HG03575 (cell line): ENCODE measurements at regions not wholly inside any gene's neighbourhood (a gene's known extent, or its start where the extent isn't known, plus 50 kb on each side); places are given as distances from the start of the nearest gene placed in this dataset.

Experiments
- ATAC-seq: cut with Tn5 transposase; IDR thresholded peaks from one replicate; pipeline ENCODE4 v1.9.1; 2021; ENCODE audit not compliant: unreplicated experiment, insufficient number of reproducible peaks, low FRiP score; ENCODE audit errors: extremely low read depth

DNA sequence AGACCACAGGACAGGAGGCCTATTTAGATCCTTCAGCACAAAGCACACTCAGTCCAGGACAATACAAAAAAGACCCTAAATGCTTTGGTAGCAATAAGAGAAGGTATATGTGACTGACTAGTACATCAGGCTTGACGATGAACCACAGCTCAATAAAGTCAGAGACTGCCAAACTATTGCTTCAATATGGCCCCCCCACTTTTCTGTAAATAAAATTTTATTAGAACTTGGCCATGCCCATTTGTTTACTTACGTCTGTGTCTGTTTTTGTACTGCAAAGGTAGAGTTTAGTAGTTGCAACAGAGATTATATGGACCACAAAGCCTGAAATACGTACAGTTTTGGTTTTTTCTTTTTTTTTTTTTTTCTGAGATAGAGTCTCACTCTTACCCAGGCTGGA, 136.7 kb downstream of the IRS2 start:
- no peak for ATAC-seq

DNA sequence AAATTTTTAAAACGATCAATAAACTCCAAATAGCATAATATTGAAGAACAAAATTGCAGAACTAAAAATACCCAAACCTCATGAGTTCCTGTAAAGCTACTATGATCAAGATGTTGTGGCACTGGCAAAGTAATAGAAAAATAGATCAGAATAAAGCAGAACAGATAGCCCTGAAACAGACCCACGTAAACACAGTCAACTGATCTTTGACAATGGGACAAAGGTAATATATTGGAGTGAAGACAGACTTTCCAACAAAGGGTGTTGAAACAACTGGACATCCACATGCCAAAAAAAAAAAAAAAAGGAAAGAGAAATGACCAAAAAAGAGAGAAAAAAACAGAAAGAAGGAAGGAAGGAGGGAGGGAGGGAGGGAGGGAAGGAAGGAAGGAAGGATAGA, 138.7 kb downstream of the IRS2 start:
- ATAC-seq, result no peak

DNA sequence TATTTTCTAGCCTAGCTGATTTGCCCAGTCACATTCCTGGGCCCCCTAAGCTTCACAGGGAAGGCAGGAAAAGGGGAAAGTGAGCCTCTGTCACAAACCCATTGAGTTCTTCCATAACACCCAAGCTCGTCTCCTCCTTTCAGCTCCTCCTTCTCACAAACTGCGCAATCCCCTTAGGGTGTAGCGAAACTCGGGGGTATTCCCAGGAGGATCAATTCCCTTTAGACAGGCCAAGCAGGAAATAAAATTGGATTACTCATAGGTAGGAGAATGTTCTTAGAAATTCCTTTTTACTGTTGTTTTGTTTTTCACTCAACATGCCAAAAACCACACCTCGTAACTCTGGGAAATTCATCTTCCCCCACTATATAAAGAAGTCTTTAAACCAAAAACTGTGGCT, 139.3 kb downstream of the IRS2 start:
- no peak for ATAC-seq

DNA sequence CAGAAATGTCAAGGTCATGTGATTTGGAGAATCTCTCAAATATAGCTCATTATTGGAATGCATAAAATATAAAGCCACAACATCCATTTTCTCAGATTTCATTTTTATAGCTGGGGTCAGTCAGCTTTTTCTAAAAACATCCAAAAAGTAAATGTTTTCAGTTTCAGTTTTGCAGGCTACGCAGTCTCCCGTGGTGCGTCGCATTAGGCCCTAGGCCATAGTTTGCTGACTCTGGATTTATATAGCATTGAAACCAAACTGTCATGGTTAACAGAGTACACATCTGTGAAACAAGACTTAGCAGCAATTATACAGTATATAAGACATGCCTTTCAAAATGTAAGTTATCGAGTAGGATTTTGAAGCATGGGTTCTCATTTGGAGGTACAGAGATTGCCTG, 140.0 kb downstream of the IRS2 start:
- ATAC-seq, result no peak

DNA sequence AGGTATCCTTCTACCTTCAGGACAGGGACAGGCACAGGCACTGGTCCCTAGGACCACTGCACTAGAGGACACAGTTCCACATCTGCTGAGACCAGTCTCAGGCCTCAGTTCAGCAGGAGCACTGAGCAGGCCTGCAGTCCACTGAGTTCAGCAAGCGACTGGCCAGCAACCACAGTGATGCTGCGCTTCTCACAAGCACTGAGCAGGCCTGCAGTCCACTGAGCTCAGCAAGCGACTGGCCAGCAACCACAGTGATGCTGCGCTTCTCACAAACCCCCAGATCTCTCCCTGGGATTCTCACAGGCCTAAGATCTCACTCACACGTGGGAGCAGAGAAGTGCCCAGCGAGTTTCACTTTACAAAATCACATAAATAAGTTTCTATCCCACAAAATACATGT, 140.6 kb downstream of the IRS2 start:
- no peak for ATAC-seq

DNA sequence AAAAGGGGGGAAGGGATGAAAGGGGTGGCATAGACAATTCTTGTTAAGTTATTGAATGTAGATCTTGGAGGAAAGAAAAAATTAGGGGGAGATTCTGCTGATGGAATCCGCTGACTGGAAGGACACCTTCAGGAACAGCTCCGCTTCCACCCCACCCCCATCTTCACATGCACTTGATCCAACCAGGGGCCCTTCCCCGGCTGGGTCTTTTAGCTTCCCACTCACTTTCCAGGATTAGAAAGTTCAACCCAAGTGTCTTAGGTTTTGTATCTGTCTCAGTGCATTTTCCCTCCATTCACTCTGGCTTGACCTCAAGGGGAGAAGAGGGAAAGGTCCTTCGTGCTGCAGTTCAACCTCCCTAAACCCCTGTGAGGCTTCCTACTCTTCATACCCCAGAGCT, 141.4 kb downstream of the IRS2 start:
- ATAC-seq, result no peak

DNA sequence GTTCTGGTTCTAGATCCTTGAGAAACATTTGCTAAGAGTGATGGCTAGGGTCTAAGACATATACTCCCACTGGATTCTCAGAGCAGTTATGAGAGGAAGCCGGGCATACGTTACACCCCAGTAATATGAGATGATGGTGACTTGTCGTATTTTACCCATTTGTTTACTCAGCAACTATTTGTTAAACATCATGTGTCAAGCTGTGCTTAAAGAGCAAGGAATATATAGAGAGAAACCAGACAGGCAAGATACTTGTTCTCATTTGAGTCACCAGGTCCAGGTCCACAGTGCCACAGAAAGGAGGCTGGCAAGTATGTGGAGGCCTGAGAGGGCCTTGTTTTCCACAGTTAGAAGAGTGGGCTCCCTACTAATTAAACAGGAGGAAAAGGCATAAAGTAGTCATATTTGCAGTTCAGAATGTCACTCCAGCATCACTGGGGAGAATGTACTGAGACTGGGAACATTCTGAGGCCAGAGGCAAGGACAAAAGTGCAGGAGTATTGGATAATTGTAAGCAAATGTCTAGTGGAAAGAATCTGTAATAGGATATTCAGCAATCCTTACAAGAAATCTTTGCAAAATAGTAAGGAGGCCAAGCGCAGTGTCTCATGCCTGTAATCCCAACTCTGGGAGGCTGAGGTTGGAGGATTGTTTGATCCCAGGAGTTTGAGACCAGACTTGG, 142.2 kb downstream of the IRS2 start:
- ATAC-seq, result no peak

DNA sequence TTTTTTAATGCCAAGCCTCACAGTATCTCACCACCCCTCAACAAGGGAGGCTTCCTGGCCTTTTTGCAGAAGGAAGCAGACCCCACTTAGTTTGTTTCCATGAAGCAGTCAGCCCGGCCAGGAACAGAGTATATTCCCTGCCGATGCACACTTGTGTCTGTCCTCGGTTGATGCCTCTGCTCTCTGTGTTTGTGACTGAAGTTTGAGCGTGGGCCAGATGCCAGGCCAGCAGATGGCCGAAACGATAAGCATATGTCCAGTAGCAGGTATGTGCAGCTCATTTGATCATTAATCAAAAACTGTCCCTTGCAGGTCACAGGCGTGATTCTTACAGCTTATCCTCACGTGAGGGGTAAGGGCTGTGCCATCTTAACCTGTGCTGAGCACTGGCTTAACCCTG, 144.0 kb downstream of the IRS2 start:
- no peak for ATAC-seq

DNA sequence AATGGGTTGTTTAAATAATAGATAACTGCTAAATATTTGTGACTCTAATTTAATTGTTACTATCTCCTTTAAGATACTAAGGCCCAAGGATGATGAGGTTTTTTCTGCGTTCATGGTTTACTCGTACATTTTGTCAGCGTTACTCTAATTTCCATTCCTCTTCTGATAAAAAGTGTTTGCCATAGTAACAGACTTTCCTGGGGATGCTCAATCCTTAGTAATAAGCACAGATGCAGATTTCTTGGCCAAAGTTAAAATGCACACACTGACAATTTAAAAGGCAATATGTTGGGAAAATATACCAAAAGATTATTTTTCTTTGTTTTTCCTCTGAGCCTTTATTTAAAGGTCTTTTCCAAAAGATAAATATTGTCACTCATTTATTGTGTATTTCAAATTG, 149.6 kb downstream of the IRS2 start:
- no peak for ATAC-seq

DNA sequence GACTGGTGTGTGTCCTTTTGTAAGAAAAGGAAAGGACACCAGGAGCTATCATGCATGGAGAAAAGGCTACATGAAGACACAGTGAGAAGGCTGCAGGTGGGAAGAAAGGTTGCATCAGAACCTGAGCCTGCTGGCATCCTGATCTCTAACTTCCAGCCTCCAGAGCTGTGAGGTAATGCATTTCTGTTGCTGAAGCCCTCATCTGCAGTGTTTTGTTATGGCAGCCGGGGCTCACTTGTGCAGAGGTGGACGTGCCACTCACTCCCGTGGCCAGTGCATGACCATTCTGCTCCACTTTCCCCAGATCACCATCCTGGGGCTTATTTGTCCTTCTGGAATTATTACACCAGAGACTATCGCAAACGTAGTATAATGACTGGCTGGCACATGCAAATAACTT, 155.3 kb downstream of the IRS2 start:
- ATAC-seq, result no peak

DNA sequence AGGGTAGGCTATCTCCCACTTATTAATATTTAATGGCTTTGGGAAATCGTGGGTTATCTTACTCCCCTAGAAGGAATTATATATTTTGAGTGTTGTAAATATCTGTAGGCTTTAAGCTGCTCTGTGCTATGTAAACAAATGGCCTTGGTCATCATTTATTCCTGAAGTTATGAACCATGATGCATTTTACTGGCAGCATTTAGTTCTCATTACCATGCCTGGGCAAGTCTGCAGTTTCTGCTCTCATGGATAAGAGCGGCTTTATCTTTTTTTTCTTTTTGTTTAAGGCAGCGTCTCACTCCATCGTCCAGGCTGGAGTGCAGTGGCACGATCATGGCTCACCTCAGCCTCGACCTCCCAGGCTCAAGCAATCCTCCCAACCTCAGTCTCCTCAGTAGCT, 156.1 kb downstream of the IRS2 start:
- ATAC-seq, result no peak

DNA sequence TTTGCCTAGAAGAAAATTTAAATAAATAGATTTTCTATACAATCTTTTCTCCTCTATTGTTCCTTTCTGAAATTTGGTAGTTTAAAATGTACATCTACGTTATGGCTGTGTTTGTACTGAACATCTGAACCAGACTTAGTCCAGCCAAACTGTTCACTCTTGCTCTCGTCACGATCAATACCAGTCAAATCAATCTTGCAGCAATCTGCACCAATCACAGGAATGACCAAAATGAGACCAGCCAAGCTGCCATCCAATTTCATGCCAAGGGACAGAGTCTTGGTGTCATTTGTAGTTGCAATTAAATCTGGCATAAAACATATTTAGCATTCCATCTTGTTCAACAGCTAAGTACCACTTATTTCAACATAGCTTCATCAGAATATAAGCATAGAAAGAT, 156.6 kb downstream of the IRS2 start:
- ATAC-seq, result no peak

DNA sequence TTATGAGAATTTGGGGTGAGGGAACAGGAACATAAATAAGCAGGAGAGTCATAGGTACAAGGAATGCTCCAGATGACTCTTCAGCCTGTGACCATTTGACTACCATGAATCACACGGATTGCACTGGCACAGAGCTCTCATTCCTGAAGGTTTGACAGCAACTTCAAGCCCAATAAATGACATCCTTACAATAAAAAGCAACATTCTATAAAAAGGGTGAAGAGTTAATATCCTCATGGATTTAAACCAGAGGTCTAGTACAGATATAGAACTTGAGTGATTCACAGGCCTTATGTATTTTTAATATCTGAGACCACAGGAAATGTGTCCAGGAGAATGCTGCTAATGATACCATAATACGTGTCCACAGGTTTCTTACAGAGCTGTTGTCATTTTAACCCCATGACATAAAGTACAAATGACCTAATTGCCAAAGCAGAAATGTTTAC, 158.1 kb downstream of the IRS2 start:
- no peak for ATAC-seq

DNA sequence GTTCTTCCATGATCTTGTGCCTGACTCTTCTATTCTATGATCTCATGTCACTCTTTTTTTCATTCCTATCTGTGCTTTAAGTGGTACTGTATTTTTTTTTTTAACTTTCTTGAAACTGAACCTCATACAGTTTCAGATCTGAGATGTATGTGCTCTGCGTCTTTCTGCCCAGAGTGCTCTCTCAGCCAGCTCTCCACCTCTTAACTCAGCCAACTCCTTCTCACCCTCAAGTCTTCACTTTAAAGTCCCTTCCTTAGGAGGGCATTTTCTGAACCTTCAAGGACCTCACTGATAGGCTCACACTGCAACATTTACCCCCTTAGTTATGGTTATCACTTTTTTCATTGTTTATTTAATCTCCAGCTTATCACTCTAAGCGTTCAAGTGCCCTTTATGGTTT, 158.7 kb downstream of the IRS2 start:
- ATAC-seq, result no peak

DNA sequence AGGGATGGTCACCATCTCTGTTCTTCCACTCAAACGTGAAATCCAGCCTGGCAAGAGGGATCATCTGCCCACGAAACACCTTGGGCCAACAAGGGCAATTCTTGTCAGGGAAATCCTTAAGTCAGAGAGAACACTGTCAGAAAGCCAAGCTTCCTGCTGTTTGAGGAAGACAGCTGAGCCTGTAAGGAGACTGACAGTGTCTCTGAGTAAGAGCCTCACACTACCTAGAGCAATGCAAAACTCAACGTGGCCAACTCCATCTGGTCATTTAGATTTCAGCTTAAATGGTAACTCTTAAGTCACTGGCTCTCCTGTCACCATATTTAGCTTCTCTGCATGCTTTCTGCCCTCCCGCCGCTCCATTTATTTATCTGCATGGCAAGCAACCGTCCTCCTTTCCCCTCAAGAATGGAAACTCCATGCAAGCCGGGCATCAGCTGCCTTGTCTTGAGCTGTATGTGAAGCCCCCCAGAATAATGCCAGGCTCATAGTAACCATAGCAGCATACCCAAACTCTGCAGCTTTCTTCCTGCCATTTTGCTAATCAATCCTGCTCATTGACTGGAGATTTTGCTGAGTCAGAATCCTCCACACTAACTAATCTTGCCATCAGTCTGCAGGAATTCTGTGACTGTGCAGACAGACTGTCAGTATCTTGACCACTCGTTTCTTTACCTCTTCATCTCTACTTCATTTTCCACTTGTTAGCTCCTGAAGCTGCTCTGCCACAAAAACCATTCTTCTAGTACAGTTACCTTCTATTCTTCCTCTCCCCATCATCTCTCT, 159.8 kb downstream of the IRS2 start:
- ATAC-seq, result no peak

DNA sequence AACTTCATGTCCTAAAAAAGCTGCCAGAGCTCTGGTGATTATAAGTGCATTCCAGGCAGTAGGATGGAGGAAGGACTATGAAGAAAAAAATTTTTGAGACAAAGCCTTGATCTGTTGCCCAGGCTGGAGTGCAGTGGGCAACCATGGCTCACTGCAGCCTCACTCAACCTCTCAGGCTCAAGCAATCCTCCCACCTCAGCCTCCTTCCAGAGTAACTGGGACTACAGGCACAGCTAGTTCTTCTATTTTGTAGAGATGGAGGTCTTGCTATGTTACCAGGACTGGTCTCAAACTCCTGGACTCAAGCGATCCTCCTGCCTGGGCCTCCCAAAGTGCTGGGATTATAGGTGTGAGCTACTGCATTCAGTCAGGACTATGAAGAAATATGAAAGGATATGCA, 161.2 kb downstream of the IRS2 start:
- no peak for ATAC-seq

DNA sequence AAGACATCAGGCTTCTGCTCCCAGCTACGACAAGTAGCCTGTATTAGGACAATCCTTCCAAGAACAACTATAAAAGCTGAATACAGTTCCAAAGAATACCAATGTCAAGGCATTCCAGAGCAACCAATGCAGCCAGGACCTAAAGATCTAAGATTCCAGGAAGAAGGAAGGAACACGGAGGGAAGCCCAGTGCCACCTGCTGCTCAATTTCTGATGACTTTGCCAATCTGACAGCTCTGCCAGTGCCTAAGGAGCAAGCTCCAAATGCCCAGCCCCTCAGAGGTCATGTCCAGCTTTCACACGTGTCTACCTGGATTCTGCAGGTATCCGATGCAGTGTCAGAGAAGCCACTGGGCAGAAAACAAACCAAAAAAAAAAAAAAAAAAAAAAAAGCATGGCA, 164.4 kb downstream of the IRS2 start:
- no peak for ATAC-seq

DNA sequence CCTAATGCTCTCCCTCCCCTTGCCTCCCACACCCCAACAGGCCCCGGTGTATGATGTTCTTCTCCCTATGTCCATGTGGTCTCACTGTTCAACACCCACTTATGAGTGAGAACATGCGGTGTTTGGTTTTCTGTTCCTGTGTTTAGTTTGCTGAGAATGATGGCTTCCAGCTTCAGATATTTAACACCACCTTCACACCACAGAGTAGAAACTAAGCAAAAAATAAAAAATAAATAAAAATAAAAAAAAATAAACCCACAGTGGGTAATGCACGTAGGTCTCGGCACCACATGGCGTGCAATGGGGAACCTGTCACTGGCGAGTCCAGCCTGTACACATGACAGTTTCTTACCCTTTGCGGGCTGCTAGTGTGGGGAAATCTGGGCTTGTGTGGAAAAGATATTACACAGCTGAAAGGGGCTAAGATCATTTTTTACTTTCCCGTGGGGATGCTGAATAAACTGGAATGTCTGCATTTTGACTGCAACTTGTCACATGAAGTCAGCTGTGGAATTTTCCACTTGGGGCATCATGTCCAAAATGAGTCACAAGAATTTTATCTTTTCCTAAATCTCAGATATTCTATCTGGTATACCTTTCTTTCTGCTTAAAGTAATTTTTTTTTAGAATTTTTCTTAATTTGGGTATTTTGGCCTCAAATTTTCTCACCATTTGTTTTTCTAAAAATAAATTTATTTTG, 170.5 kb downstream of the IRS2 start:
- no peak for ATAC-seq

DNA sequence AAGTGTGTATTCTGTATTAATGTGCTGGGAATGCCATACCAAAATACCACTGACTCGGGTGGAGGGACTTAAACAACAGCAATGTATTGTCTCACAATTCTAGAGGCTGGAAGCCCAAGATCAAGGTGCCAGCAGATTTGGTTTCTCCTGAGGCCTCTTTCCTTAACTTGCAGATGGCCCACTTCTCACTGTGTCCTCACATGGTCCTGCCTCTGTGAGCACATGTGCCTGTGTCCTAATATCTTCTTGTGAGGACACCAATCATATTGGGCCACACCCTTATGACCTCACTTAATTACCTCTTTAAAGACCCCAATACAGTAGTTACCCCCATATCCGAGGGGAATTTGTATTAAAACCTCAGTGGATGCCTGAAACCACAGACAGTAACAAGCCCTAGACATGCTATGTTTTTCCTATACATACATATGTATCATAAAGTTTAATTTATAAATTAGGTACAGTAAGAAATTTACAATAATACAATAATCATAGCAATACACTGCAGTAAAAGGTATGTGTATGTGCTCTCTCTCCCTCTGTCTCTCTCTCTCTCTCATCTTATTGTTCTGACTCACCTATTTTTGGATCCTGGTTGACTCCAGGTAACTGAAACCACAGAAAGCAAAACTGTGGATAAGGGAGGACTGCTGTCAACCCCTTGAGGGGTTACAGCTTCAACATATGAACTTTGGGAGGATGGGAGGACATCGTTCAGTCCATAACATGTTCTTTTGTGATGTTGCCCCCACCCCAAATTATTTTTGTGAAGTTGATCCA, 174.3 kb downstream of the IRS2 start:
- ATAC-seq, result no peak
